EH (cell line): ENCODE measurements at regions not wholly inside any gene's neighbourhood (a gene's known extent, or its start where the extent isn't known, plus 50 kb on each side); places are given as distances from the start of the nearest gene placed in this dataset.

Experiments used
- DNase-seq: peaks from one replicate; pipeline ENCODE4 v3.0.0-alpha.2; 2015; ENCODE audit warnings: low read depth

- no peak for DNase-seq
Observed at GRCh38 chr14:87522575-87522974, 470.4 kb downstream of the GALC start.

GRCh38 chr14:87508333-87508732 lies 484.6 kb downstream of the GALC start:
- DNase-seq, result no peak

DNA sequence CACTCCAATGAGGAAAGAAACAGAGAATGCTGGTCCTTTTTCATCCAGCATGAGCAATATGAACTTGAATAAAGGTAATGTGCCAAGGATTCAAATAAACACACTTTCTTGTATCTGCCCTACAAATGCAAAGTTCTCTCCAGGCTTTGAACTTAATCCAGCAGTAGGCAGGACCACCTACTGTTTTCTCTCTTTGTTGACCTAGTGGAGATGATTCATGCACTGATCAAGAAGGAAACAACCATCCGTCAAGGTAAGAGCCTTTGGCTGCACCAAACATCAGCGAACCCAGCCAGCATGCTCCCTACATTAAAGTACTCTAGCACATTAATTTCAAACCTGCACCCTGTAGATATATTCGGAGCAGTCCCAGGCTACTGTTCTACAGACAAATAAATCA lies 489.3 kb downstream of the GALC start:
- DNase-seq, result no peak

DNA sequence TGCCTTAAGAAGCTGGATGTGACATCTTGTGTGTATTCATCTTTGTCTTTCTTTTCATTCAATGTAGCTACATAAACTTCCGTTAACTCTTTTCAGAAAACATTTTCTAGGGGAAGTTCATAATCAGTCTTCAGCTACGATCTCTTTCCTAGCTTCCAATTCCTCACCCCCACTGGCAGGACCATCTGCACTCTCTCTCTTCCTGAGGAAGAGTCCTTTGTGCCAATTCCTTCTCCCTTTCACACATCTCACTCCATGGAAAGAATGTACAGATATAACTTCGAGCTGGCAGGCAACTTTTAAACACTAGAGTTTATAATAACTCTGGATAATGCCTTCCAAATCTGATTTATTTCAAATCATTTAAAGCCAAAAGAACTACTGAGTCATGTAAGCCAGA lies 495.7 kb downstream of the GALC start:
- DNase-seq, result no peak

DNA sequence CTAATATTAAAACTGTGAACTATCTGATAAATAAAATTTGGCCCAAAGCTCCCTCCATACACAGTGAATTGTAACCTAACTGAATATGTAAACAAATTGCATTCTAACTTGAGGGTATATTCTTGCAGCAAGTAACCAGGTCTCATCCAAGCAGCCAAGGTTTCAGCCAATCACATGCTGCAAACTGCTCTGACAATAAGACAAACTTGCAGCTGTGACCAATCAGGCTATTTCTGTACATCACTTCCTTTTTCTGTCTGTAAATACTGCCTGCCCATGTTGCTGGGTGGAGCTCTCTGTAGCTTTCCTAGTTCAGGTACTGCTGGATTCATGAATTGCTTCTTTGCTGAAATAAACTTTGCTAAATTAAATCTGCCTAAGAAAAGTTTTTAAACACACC lies 499.0 kb downstream of the GALC start:
- no peak for DNase-seq

DNA sequence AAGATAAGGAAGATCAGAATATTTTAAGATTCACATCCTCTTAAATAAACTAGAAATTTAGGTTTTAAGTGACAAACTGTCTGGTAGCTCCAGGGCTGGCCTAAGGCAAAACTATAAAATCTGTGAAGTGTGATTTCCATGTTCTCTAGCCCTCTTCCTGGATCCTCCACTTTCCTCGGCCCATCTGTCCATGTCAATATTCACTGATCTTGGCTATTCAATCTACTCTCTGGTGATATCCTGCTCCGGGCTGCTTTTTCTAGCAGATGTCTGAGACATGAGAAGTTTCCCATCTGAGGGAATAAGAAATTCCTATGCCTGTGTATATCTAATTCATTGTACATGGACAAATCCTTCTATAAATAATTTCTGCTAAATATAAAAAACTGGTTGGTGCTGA lies 500.4 kb downstream of the GALC start:
- no peak for DNase-seq

- DNase-seq, result no peak
Observed at GRCh38 chr14:87491816-87492215, 501.2 kb downstream of the GALC start.

GRCh38 chr14:87489196-87489819 lies 503.7 kb downstream of the GALC start:
- no peak for DNase-seq

- no peak for DNase-seq
Observed at GRCh38 chr14:87483271-87484260, 509.4 kb downstream of the GALC start.

- no peak for DNase-seq
Observed at GRCh38 chr14:87468531-87468930, 524.5 kb downstream of the GALC start.

DNA sequence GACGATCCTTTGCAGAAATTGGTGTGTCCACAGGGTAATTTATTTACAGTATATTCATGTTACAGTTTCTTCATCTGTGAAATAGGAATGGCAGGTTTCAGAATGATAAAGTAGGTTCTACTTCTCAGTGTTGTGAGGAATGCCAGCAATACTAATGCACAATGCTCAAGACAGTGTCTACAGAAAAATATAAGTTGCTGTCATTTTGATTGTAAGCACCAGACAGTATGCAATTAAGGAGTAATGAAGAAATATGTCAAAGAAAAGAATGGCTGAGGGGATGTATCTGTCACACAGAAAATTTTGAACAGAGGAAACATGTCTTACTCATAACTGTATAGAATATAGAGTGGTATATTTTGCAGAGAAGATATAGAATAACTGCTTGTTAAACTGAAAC lies 525.4 kb downstream of the GALC start:
- no peak for DNase-seq

DNA sequence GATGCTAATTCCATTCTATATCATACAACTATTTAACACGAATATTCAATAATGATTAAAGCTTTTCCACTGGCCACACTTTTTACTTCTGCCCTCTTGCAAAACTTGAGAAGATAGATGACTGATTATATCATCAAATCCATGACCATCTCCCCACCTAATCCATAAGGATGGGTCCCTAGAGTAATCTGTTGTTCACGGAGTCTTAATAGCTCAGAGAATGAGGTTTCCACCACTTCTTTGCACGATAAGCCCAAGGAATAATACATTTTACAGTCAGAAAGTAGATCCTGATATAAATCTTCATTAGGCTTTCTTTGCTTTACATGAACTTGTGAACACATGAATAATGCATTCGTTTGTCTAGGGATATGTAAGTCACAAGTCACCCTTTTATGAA lies 527.2 kb downstream of the GALC start:
- DNase-seq, result no peak

- no peak for DNase-seq
Observed at GRCh38 chr14:87461704-87462103, 531.3 kb downstream of the GALC start.

DNA sequence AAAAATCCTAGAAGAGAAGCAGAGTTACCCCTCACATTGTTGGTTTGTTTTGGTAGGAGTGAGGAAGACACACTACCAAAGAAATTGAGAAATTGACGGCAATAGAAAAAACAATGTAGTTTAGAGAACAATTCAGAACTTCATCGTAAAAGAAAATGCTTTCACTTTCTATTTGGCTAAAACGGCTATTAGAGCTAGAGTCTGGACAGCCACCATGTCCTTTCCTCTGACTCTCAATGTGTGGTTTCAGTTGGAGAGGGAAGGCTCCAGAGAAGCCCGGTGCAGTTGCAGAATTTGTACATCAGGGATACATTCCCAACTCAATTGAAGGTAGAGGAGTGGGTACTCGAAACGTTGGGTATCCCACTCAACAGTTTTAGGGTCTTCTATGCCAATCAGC lies 535.3 kb downstream of the GALC start:
- no peak for DNase-seq

GRCh38 chr14:87450193-87450592 lies 542.8 kb downstream of the GALC start:
- no peak for DNase-seq

DNA sequence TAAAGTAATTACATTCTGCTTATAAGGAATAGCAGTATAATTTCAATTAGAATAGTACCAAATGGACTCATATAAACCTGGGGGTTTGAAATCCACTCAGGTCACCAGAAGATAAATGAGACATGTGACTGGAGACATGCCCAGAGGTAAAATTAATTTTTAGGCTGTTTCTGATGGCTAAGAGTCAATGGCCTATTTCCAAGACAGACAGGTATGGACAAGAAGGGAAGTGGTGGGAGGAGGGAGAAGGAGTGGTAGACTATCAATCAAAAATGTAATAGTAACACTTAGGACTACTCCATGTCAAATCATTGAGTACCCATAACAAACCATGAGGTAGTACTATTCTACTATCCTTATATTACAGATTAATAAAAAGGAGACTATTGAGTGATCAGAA lies 544.0 kb downstream of the GALC start:
- DNase-seq, result no peak

GRCh38 chr14:87443787-87444186 lies 549.2 kb downstream of the GALC start:
- no peak for DNase-seq

DNA sequence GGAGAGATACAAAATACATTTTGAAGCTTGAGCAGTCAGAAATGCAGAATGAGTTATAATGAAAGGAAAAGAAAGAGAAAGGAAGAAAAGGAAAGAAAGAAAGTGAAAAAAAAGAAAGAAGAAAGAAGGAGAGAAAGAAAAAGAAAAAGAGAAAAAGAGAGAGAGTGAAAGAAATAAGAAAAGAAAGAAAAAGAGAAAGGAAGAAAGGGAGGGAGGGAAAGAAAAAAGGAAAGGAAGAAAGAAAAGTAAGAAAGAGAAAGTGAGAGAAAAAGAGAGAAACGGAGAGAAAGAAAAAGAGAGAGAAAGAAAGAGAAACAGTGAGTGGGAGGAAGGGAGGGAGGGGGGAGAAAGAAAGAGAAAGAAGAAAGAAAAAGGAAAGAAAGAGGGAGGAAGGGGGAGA lies 549.9 kb downstream of the GALC start:
- no peak for DNase-seq

GRCh38 chr14:87437158-87437557 lies 555.8 kb downstream of the GALC start:
- DNase-seq, result no peak

- DNase-seq, result no peak
Observed at GRCh38 chr14:87434680-87435079, 558.3 kb downstream of the GALC start.

DNA sequence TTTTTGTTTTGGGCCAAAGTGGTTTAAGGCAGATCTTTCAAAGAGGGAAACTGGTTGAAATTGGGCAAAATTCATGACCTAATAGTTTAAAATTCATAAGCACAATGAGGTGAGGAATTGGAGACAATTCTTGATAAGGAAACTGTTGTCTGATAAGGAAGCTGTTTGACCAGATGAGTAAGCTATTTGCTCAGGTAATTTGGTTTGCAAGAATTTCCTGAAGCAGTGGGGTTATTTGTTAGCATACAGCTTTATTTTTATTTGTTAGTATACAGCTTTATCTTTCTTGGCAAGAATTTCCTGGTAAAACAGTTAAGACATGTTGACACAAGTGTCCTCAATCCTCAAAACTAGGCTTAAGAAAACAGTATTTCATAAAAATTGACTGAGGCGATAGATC lies 559.0 kb downstream of the GALC start:
- no peak for DNase-seq

DNA sequence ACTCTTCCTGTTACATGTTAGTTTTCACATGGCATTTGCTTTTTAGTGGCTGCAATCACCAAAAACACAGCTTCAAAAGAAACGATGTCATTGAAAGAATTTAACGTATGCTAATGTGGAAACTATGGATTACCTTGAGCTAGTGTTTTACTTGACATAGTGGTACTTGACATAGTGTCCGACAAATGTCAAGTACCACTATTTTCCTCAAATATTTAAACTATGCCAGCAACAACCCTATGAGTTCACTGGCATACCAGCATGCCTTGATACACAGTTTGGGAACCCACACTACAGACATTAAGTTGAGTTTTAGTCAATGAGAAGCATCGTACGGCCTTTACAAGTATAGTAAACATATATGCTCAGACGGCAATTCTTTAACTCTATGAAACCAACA lies 560.3 kb downstream of the GALC start:
- DNase-seq, result no peak

DNA sequence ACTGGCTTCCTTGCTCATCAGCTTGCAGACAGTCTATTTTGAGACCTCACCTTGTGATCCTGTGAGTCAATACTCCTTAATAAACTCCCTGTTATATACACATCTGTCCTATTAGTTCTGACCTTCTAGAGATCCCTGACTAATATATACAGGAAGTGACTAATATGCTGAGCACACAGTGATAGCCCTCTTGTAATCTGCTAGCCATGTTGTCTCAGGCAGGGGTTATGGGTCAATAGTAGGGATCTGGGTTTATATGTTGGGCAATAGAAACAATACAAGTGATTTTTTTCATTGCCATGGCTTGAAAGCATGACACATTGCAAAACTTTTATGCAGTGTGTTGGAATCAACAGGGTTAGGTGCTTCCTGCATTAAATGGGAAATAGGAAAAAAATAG lies 562.2 kb downstream of the GALC start:
- DNase-seq, result no peak

DNA sequence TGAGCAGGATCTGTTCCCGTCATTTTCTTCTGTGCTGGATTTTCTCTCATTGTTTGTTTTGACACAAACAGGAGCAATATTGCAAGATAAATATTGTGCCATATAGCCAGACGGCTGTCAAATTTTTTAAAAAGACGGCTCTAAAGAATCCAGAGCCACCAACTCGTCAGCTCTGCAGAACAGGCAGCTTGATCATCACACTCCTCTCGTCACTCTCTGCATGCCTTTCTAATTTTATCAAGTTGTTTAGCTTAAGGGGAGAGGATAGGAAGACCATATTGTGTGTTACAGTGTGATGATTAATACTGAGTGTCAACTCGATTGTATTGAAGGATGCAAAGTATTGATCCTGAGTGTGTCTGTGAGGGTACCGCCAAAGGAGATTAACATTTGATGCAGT lies 562.8 kb downstream of the GALC start:
- DNase-seq, result no peak
